ENCODE measurements at regions not wholly inside any gene's neighbourhood (a gene's known extent, or its start where the extent isn't known, plus 50 kb on each side); places are given as distances from the start of the nearest gene placed in this dataset.

GRCh38 chr12:118503476-118503875, 127.1 kb downstream of the SUDS3 start:
- no peak for TF ChIP-seq CTCF (IDR thresholded peaks at IDR 0.05; ENCODE audit: low read depth, low read length)
- peaks cover 9% of the 10 kb centered on the region for H3K9me3 ChIP-seq (ENCODE audit: control insufficient read depth, insufficient read depth, low read length)
- CTCF ChIA-PET = no interaction called here
- POLR2A ChIA-PET = no interaction called here
- H3K27ac ChIP-seq (ENCODE audit: low read depth, low read length) = no peak overlapping the region
- DNase-seq (ENCODE audit: low read depth, low spot score) = no peak
- H3K27me3 ChIP-seq (ENCODE audit: control insufficient read depth, insufficient read depth, low read length) = no peaks in the 10 kb centered on the region
- H3K4me3 ChIP-seq (ENCODE audit: low read depth, low read length) = no peak overlapping the region

GRCh38 chr12:118512669-118513068, 136.3 kb downstream of the SUDS3 start:
- H3K27me3 ChIP-seq (ENCODE audit: control insufficient read depth, insufficient read depth, low read length) = no peaks in the 10 kb centered on the region
- DNase-seq (ENCODE audit: low read depth, low spot score) = no peak
- no peak overlapping the region for H3K4me3 ChIP-seq (ENCODE audit: low read depth, low read length)
- ChIA-PET CTCF (no interaction called here), POLR2A (no interaction called here)
- no peak overlapping the region for H3K27ac ChIP-seq (ENCODE audit: low read depth, low read length)
- no peak for TF ChIP-seq CTCF (IDR thresholded peaks at IDR 0.05; ENCODE audit: low read depth, low read length)
- H3K9me3 ChIP-seq (ENCODE audit: control insufficient read depth, insufficient read depth, low read length) = peaks cover 45% of the 10 kb centered on the region

GRCh38 chr12:118513611-118514010, 137.3 kb downstream of the SUDS3 start:
- Histone ChIP-seq H3K27me3 (ENCODE audit: control insufficient read depth, insufficient read depth, low read length) (no peaks in the 10 kb centered on the region), H3K4me3 (ENCODE audit: low read depth, low read length) (no peak overlapping the region), H3K9me3 (ENCODE audit: control insufficient read depth, insufficient read depth, low read length) (peaks cover 39% of the 10 kb centered on the region), H3K27ac (ENCODE audit: low read depth, low read length) (no peak overlapping the region)
- POLR2A ChIA-PET = no interaction called here
- CTCF ChIA-PET = no interaction called here
- no peak for TF ChIP-seq CTCF (IDR thresholded peaks at IDR 0.05; ENCODE audit: low read depth, low read length)
- no peak for DNase-seq (ENCODE audit: low read depth, low spot score)

- POLR2A ChIA-PET = no interaction called here
These were observed 137.9 kb downstream of the SUDS3 start for GRCh38 chr12:118514297-118514696.

More at GRCh38 chr12:118514297-118514696, 137.9 kb downstream of the SUDS3 start:
- H3K4me3 ChIP-seq (ENCODE audit: low read depth, low read length) = no peak overlapping the region
- DNase-seq (ENCODE audit: low read depth, low spot score) = no peak
- no peak overlapping the region for H3K27ac ChIP-seq (ENCODE audit: low read depth, low read length)
- peaks cover 40% of the 10 kb centered on the region; the same call in 1 of the 2 replicates for H3K9me3 ChIP-seq (ENCODE audit: control insufficient read depth, insufficient read depth, low read length)
- CTCF ChIA-PET = no interaction called here
- TF ChIP-seq CTCF (IDR thresholded peaks at IDR 0.05; ENCODE audit: low read depth, low read length) = no peak
- no peaks in the 10 kb centered on the region for H3K27me3 ChIP-seq (ENCODE audit: control insufficient read depth, insufficient read depth, low read length)
